GM03348 (cell line): ENCODE measurements at regions not wholly inside any gene's neighbourhood (a gene's known extent, or its start where the extent isn't known, plus 50 kb on each side); places are given as distances from the start of the nearest gene placed in this dataset.

Experiments
- DNase-seq: peaks from one replicate; pipeline ENCODE4 v3.0.0; 2012; ENCODE audit warnings: low spot score

- no peak for DNase-seq
Observed at GRCh38 chr17:56648321-56648720, 54.8 kb downstream of the NOG start.

GRCh38 chr17:56648806-56649205, 55.3 kb downstream of the NOG start:
- no peak for DNase-seq

- DNase-seq: no peak
Observed at GRCh38 chr17:56652628-56653027, 59.1 kb downstream of the NOG start.

- peak; percentile 62 for DNase-seq
Observed at GRCh38 chr17:56653877-56654276, 60.4 kb downstream of the NOG start.

- DNase-seq: no peak
Observed at GRCh38 chr17:56656701-56657327, 63.3 kb downstream of the NOG start.

- no peak for DNase-seq
Observed at GRCh38 chr17:56658648-56659047, 65.1 kb downstream of the NOG start.

GRCh38 chr17:56659622-56660021, 66.1 kb downstream of the NOG start:
- DNase-seq: no peak

GRCh38 chr17:56661906-56662305, 68.4 kb downstream of the NOG start:
- DNase-seq: no peak

- no peak for DNase-seq
Observed at GRCh38 chr17:56665864-56666263, 72.4 kb downstream of the NOG start.

- no peak for DNase-seq
Observed at GRCh38 chr17:56667925-56668458, 74.5 kb downstream of the NOG start.

- no peak for DNase-seq
Observed at GRCh38 chr17:56672195-56672594, 78.7 kb downstream of the NOG start.

- no peak for DNase-seq
Observed at GRCh38 chr17:56674401-56674925, 81.0 kb downstream of the NOG start.

GRCh38 chr17:56675876-56676660, 82.6 kb downstream of the NOG start:
- DNase-seq: no peak

GRCh38 chr17:56676810-56677209, 83.3 kb downstream of the NOG start:
- DNase-seq: peak; percentile 33

- peak; percentile 36 for DNase-seq
Observed at GRCh38 chr17:56678249-56679114, 85.0 kb downstream of the NOG start.

- peak; percentile 65 for DNase-seq
Observed at GRCh38 chr17:56679115-56679776, 85.7 kb downstream of the NOG start.

- peak; percentile 48 for DNase-seq
Observed at GRCh38 chr17:56679777-56680422, 86.4 kb downstream of the NOG start.

- DNase-seq: no peak
Observed at GRCh38 chr17:56680676-56681075, 87.2 kb downstream of the NOG start.

GRCh38 chr17:56681561-56682266, 88.2 kb downstream of the NOG start:
- peak; percentile 72 for DNase-seq

GRCh38 chr17:56688151-56688550, 94.7 kb downstream of the NOG start:
- DNase-seq: no peak
